ENCODE measurements at regions not wholly inside any gene's neighbourhood (a gene's known extent, or its start where the extent isn't known, plus 50 kb on each side); places are given as distances from the start of the nearest gene placed in this dataset.

GRCh38 chr5:144577676-144578075 is 407.0 kb downstream of the KCTD16 start:
- TF ChIP-seq CTCF (IDR thresholded peaks at IDR 0.05) (no peak), POLR2A (IDR thresholded peaks at IDR 0.05) (no peak)
